IPS-NIHi7 (cell line): ENCODE measurements at regions not wholly inside any gene's neighbourhood (a gene's known extent, or its start where the extent isn't known, plus 50 kb on each side); places are given as distances from the start of the nearest gene placed in this dataset.
A peak's percentile ranks its signal among the peaks of the same experiment; 100 is the strongest.
"Not testable (repeated sequence)": the region's sequence is repeated elsewhere in the genome, so short reads cannot be mapped to it uniquely, and the experiment has no call there.

Experiments used
- DNase-seq: peaks from one replicate; pipeline ENCODE4 v3.0.0; 2012; ENCODE audit warnings: mixed read lengths; ENCODE audit errors: extremely low spot score

- not testable (repeated sequence) for DNase-seq
Measured at GRCh38 chr6:19247181-19247580, 590.0 kb upstream of the ID4 start.

- DNase-seq = not testable (repeated sequence)
Measured at GRCh38 chr6:19256123-19256522, 581.0 kb upstream of the ID4 start.

GRCh38 chr6:19261642-19262041 is 575.5 kb upstream of the ID4 start:
- no peak for DNase-seq

- DNase-seq = no peak
Measured at GRCh38 chr6:19268117-19268516, 569.1 kb upstream of the ID4 start.

- no peak for DNase-seq
Measured at GRCh38 chr6:19268718-19269117, 568.5 kb upstream of the ID4 start.

- DNase-seq = no peak
Measured at GRCh38 chr6:19269341-19269898, 567.8 kb upstream of the ID4 start.

- DNase-seq = no peak
Measured at GRCh38 chr6:19270616-19271015, 566.6 kb upstream of the ID4 start.

GRCh38 chr6:19279273-19279684 is 557.9 kb upstream of the ID4 start:
- no peak for DNase-seq

GRCh38 chr6:19287928-19288327 is 549.2 kb upstream of the ID4 start:
- no peak for DNase-seq

GRCh38 chr6:19289457-19289856 is 547.7 kb upstream of the ID4 start:
- no peak for DNase-seq

GRCh38 chr6:19297880-19298279 is 539.3 kb upstream of the ID4 start:
- DNase-seq = peak; percentile 61

- DNase-seq = no peak
Measured at GRCh38 chr6:19298421-19298820, 538.7 kb upstream of the ID4 start.

GRCh38 chr6:19299129-19299528 is 538.0 kb upstream of the ID4 start:
- no peak for DNase-seq

GRCh38 chr6:19301980-19302379 is 535.2 kb upstream of the ID4 start:
- no peak for DNase-seq

GRCh38 chr6:19303383-19303782 is 533.8 kb upstream of the ID4 start:
- no peak for DNase-seq

- no peak for DNase-seq
Measured at GRCh38 chr6:19309661-19310060, 527.5 kb upstream of the ID4 start.

GRCh38 chr6:19311786-19312185 is 525.4 kb upstream of the ID4 start:
- DNase-seq = peak; percentile 22

GRCh38 chr6:19312241-19312978 is 524.8 kb upstream of the ID4 start:
- DNase-seq = peak; percentile 74

- DNase-seq = no peak
Measured at GRCh38 chr6:19317431-19317986, 519.7 kb upstream of the ID4 start.

- DNase-seq = no peak
Measured at GRCh38 chr6:19319005-19319404, 518.2 kb upstream of the ID4 start.

GRCh38 chr6:19320111-19320581 is 517.0 kb upstream of the ID4 start:
- DNase-seq = no peak

GRCh38 chr6:19322691-19323485 is 514.3 kb upstream of the ID4 start:
- DNase-seq = no peak
